ENCODE measurements at regions not wholly inside any gene's neighbourhood (a gene's known extent, or its start where the extent isn't known, plus 50 kb on each side); places are given as distances from the start of the nearest gene placed in this dataset.
"Not testable (repeated sequence)": the region's sequence is repeated elsewhere in the genome, so short reads cannot be mapped to it uniquely, and the experiment has no call there.

DNA sequence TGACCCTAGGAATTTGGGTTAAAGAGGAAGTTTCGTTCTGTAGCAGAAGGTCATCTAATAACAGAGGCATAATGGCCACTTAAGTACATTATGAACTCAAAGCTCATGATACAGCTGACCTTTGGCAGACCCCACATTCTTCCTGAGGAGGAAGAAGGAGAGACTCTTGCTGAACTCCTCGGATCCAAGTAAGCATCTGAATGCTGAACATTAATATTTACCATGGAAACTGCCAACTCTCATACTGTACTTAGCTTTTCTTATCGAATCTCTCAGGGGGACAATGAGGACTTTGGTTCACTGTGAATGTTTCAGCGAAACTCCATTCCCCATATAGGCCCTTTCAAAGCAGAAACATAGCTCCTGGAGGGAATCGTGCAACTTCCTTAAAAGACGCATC lies 781.4 kb upstream of the GYPC start:
- DNase-seq: no peak

DNA sequence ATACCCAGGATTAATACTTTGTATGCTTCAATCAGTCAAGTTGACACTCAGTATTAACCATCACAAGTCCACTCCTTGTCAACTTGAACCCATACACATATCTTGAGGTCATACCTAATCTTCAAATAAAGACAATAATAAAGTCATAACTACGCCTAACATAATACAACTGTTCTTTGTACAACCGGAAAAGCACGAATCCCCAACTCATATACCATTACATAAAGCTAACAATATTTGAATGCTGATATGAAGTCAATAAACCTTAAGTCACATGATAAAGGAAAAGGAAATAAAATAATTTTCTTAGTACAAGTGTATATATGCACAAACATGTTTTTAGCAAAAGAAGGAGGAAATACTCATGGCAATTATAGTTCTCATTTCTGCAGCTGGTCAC lies 770.6 kb upstream of the GYPC start:
- no peak for DNase-seq

DNA sequence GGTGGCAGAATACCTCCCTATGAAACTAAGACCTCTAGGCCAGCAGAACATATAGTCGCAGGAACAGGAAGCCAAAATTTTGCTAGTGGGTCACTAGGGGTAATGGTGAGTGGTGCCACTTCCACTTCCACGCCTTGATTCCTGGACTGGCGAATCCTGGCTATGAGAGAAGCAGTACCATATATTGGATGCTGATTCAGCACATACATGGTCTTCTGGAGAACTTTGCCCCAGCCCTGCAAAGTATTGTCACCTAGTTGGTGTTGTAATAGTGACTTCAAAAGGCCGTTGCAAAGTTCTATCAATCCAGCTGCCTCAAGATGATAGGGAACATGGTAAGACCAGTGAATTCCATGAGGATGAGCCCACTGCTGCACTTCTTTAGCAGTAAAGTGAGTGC lies 769.8 kb upstream of the GYPC start:
- DNase-seq: no peak

DNA sequence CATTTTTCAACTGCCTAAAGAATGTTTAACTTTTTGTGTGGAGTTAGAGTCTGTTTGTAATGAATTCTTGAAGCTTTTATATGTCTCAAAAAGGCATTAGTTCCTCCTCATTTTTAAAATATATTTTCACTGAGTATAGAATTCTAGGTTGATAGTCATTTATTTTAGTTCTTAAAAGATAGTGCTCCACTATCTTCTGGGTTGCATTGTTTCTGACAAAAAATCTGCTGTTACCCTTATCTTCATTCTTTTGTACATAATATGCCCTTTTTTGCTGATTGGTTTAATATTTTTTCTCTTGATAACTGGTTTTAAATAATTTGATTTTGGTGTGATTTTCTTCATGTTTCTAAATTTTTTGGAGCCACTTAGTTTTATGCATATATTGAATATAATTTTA lies 754.7 kb upstream of the GYPC start:
- no peak for DNase-seq

DNA sequence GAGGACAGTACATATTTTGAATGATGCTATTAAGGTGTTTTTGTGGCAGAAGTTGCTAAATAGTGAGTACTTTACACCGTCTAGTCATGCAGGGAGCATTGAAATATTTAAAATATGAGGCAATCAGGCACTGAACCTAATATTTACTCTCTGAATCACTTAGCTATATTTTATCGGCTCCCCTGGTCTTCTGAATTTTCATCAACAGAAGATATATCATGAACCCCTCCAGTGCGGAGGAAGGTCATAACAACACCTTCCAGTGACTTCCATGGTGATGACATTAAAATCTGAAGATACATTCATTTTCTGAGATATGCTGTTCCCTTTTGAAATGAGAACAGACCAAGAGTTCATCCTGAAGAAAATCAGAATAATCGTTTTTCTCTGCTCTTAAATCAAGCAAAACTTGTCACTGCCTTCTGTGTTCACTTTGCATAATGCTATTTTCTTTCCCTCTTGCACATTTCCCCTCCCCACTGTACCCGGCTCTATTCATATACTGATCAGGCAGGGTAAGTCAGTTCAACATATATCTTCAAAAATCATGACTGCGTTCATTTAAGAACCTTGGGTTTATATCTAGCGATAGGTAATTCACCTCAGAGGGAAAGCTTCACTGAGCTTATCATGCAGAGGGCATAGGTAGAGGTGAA lies 729.9 kb upstream of the GYPC start:
- DNase-seq: no peak

DNA sequence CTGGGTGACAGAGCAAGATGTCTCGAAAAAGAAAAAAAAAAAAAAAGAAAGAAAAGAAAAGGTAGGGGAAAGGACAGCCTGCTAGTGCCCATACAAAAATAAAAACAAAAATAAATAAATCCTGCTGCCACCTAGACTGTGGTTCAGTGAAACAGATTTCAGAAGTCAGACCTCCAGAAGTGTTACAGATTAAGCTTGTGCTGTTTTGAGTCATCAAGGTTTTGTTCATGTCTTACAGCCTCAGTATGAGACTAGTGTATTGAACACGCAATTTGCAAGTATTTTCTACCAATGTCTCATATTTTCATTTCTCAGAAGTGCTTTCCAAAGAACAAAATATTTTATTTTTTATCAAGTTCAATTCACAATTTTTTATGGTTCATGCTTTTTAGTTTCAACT lies 720.4 kb upstream of the GYPC start:
- no peak for DNase-seq

DNA sequence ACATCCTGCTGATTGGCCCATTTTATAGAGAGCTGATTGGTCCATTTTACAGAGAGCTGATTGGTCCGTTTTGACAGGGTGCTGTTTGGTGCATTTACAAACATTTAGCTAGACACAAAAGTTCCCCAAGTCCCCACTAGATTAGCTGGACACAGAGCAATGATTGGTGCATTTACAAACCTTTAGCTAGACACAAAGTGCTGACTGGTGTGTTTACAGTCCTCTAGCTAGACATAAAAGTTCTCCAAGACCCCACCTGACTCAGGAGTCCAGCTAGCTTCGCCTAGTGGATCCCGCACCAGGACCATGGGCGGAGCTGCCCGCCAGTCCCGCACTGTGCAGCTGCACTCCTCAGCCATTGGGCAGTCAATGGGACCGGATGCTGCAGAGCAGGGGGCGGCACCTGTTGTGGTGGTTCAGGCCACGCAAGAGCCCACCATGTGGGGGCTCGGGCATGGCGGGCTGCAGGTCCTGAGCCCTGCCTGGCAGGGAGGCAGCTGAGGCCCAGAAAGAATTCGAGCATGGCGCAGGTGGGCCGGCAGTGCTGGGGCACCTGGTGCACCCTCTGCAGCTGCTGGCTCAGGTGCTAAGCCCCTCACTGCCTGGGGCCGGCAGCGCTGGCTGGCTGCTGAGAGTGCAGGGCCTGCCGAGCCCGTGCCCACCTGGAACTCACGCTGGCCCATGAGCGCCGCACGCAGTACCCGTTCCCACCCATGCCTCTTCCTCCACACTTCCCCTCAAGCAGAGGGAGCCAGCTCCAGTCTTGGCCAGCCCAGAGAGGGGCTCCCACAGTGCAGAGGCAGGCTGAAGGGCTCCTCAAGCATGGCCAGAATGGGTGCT lies 713.2 kb upstream of the GYPC start:
- no peak for DNase-seq

DNA sequence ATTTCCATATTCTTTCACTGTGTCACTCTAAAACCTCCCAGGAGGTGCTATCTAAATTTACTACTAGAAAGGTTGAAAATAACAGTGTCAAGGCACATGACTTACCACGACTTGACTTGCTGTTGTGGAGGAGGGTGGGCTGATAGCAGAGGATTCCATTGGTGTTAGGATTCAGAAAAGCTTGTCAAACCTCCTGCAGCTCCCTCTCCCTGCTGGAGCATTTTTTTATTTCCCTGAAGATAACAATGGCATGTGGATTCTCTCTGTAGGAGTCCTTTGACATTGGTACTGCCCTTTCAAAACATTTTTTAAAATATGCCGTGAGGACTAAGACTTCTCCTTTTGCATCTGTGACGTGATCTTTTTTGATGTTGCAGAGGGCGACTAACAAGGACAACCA lies 696.9 kb upstream of the GYPC start:
- no peak for DNase-seq

DNA sequence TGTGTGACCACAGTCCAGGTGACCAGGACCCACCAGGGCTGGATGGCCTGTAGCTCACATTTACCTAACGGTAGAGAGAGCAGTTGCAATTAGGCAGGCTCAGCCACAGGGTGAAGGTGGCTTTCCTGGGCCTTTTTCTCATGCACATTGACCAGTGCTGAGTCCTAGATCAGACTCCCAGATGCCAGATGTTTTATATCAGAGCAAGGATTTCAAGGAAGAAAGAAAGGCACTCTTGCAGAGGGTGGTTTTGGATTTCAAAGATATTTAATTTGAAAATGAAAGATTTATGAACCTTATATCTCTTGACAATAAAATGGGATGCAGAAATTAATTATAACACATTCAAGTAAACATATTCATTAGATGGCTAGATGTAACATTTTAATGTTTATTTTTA lies 694.2 kb upstream of the GYPC start:
- no peak for DNase-seq

DNA sequence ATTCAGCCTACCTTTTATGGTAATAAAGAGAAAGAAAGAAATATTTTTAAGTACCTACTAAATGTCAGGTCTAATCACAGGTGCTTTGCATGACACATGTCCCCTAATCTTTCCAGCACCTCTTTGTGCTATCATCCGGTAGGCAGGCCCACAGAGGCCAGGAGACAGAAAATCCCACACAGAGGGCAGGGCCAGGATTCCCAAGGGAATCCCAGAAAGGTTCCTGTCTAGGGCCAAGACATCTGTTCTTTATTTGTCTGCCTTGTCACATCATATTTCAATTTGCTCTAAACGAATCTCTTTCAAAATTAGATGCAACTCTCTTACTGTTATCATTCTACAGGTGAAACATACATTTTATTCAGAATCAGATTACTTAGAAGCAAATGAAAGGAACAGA lies 676.1 kb upstream of the GYPC start:
- DNase-seq: no peak

DNA sequence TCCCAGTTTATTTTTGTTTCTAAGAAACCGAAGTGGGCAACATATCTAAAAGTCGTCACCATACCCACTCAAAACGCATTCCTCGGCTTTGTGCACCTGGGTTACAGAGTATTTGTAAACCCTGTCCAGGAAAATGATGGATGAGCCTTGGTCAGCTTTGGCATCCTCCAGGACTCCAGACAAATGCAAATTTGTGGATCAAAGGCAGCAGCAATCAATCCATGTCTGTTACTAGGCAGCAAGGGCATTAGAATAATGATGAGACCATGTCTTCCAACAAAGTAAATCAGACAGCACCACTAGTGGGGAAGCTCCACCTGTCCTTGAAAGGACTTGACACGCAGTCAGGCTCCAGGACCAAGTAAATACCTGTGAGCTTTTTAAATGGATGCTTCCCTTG lies 672.6 kb upstream of the GYPC start:
- no peak for DNase-seq

DNA sequence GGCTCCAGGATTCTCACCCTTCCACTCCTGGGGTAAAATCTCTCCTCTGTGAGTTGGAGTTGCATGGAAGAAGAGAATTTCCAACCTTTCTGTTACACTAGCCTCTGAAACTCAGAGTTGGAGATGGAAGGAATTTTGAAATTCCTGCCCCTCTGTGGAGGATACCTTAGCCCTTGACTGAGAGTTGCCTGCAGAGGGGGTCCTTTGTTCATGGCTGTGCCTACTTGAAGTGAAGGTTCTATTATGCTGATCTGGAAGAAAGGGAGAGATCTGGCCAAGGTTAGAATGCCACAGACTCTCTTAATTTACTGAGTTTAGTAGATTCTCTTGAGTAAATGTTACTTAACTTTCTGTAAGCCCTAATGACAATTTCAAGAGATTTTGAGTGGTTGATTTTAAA lies 626.6 kb upstream of the GYPC start:
- DNase-seq: no peak

DNA sequence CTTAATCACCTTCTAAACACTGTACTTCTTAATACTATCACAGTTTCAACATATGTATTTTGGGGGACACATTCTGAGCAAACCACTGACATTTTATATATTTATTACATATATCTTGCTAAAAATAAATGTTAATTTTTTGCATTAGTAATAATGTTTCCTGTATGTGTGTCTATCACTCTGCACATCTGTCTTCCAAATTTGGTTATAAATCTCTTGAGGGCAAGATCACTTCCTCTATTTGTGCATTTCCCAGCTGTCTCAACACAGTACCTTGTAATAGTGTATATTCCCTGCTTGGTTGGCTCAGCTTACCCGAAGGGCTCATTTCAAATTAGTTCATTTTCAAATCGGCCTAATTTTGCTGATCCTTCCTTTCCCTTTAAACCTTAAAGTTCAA lies 617.1 kb upstream of the GYPC start:
- no peak for DNase-seq

DNA sequence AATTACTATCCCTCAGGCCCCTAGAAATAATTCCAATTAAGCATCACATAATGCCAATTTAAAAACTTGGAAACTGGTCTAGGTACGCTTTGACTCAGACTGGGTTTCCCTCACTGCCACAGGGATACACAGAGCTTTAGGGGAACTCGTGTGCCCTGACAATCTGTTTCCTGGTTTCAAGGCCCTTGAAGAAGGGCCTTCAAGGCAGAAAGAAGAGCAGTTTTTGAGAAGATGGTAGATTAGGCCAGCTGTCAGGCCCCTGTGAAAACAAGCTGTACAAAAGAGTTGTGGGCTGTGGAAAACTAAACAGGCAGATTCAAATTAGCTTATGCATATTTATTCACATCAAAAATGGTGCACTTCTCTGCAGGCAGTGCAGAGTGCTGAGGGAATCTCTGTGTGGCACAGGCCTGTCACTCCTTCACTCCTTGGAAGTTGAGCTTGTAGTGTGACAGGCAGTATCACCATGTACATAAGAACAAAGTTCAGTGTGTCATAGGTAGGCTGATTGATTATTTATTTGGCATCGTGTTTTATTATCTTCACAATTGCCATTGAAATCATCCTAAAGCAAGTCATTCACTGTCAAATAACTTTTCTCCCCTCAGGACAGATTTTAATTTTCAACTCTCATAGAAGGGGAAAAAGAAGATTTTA lies 614.4 kb upstream of the GYPC start:
- DNase-seq: no peak

DNA sequence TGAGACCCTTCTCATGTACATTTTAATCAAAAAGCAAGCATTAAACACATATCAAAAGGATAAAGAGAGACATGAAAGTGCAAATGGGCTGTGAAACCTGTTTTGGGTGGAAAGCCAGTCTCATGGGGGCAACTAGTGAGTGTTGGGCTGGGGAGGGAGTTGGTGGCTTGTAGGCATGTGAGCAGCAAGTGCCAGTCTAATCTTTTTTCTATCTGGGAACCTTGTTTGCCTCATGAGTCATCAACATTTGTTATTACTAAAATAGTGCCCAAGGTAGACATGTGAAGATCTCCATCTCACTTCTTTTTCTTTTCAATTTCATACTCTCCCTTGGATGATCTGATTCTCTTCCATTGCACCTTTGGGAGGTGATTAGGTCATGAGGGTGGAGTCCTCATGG lies 613.9 kb upstream of the GYPC start:
- DNase-seq: no peak

DNA sequence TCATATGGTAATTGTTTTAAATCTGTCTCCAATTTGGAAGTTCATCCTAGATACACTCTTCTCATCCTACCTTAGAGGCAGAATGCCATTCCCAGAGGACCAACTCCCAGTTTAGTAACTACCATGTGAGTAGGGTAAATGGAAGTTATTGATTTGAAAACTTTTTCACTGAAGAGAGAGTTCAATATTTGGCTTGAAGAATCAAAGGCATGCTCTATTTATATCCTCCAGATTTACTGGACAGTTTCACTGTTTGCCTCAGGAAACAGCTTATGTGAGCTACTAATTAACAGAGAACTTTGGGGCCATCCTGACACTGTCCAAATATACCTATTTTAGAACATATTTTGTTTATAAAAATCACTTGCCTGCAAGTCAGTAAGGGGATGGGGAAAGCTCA lies 607.2 kb upstream of the GYPC start:
- no peak for DNase-seq

DNA sequence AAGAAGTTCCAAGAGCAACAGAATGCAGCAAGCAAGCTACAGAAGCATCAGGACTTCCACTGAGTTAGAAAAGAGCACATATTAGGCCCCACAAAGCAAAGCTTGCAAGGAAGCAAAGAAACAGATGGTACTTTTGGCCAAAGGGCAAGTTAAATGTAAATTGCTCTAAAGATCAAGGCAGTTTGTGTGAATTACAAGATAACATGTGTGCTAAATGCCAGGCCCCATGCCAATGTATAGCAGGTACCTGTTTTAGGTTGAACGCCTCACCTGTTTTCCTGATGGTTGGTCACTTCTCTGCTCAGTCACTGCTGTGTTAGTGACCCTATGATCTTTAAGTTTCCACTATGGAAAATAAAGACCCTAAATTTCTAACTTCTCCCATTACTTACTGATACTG lies 606.5 kb upstream of the GYPC start:
- no peak for DNase-seq

DNA sequence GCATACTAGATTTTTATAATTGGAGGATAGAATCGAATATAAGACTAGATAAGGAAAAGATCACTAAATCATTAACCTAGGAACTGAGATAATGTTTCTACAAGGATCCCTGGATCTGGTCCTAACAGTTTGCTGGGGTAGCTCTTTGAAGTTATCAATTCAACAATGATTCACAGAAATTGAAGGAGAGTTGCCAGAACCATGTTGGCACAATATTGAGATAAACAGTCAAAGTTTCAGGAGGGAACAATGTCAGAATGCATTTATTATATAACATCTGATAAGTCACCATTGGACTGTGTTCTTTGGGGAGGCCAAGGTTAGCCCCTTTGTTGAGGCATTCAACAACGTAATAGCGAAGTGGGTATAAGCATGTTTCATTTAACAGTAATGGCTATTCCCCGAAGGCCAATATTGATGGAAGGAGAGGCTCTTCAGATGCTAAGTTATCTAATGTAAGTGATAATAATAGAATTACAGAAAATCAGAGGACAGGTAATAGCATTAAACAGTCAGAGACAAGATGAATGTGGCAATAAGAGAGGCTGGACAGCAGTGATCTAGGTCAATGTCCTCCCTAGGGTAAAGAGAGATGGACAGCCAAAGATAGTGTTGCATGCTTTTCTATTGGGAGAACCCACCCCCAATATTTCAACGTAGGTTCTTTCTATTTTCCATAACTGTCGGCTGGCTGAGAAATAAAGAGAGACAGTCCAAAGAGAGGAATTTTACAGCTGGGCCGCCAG lies 604.8 kb upstream of the GYPC start:
- DNase-seq: no peak

DNA sequence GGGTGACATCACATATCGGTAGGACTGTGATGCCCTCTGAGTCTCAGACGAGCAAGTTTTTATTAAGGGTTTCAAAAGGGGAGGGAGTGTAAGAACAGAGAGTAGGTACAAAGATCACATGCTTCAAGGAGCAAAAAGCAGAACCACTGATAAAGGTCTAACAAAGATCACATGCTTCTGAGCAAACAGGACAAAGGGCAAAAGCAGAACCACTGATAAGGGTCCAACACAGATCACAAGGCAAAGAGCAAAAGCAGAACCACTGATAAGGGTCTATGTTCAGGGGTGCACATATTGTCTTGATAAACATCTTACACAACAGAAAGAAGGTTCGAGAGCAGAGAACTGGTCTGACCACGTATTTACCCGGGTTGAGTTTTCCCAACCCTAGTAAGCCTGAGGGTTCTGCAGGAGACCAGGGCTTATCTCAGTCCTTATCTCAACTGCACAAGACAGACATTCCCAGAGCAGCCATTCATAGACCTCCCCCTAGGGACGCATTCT lies 604.2 kb upstream of the GYPC start:
- DNase-seq: not testable (repeated sequence)

DNA sequence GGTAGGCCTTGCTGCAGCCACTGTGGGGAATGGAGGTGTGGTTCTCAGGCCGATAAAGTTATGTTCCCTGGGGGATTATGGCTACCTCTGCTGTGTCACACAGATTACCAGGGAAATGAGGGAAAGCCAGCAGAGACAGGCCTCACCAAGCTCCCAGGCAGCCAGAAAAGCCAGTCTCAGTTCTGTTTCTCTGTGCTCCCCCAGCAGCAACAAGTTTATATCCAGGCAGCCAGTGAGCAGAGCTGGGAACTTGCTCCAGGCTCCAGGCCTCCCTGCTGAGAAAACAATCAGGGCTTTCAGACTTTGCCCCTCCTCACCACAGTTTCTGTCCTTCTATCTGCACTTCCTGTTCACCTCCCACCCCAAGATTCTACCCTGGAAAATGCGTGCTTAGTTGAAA lies 596.6 kb upstream of the GYPC start:
- no peak for DNase-seq

DNA sequence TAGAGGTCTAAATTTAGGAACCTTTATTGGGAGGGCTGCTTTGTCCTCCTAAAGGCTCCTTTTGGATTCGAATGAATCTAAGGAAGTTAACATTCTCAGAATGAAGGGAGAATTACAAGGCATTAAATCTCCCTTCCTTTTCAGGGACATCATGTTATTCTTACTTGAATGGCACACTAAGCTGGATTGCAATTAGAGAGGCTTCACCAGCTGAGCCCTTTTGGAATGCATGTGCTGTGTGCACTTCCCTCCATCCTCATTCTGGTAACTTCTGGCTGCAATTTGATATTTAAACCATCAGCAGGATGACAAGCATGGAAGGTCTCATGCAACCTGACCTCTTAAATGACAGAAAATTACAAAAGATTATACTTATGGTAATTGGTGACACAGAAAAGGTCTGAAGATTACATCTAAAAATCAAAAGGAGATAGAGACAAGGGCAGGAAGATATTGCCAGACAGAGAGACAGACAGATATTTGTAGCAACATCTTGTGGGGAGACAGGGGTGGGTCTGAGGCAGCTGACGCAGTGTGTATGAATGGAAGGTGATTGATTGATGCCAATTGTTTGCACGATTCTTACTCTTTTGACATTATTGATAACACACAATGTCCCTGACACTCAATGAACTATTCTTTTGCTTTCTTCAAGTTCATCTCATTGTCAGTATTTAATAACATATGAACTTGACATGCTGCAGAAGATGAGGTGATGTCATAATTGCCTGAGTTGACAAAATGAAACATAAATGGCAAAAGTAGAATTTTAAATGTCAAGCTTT lies 570.8 kb upstream of the GYPC start:
- DNase-seq: no peak

DNA sequence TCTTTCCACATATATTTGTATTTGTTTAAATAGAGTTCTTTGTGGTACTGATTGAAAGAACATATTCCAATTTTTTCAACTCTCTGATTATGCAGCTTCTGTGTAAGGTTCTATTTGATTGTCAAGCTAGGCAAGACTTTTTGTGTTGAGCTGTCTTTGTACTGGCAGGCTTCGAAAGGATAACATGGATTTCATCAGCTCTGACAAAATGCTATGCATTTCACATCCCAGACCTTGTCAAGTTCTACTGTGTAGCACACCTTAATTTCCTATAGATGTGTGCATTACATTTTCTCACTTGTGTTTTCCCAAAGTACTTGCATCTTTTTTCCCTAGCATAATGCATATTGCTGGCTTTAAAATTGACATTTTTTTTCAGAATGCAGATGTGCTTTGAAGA lies 555.0 kb upstream of the GYPC start:
- DNase-seq: no peak
